Skeletal muscle tissue (tissue), 3 donors: ENCODE measurements at regions not wholly inside any gene's neighbourhood (a gene's known extent, or its start where the extent isn't known, plus 50 kb on each side); places are given as distances from the start of the nearest gene placed in this dataset.
A peak's percentile ranks its signal among the peaks of the same experiment; 100 is the strongest.

ENCODE experiments used
- H3K27ac ChIP-seq: one replicate; pipeline ENCODE4 v1.7.0; 2013; ENCODE audit warnings: mild to moderate bottlenecking, low read depth, low read length, inconsistent platforms
- H3K27me3 ChIP-seq, 3 donors: one replicate each; pipeline ENCODE4 v1.7.0; 2013; ENCODE audit warnings: low read length in 3 of 3; ENCODE audit not compliant: control insufficient read depth in 3 of 3, insufficient read depth in 3 of 3
- H3K36me3 ChIP-seq, 3 donors: one replicate each; pipeline ENCODE4 v1.7.0; 2013; ENCODE audit warnings: low read length in 3 of 3; ENCODE audit not compliant: control insufficient read depth in 3 of 3, insufficient read depth in 3 of 3
- H3K4me1 ChIP-seq, 3 donors: one replicate each; pipeline ENCODE4 v1.7.0; 2013; ENCODE audit warnings: low read length in 3 of 3, mild to moderate bottlenecking in 3 of 3; ENCODE audit not compliant: control insufficient read depth in 3 of 3, insufficient read depth in 3 of 3
- H3K4me3 ChIP-seq, 3 donors: one replicate each; pipeline ENCODE4 v1.7.0; 2013; ENCODE audit warnings: low read length in 3 of 3
- H3K9ac ChIP-seq, 3 donors: one replicate each; pipeline ENCODE4 v1.7.0; 2013; ENCODE audit warnings: low read length in 3 of 3, mild to moderate bottlenecking in 3 of 3, moderate library complexity in 2 of 3, low read depth in 1 of 3
- H3K9me3 ChIP-seq, 3 donors: one replicate each; pipeline ENCODE4 v1.7.0; 2013; ENCODE audit warnings: low read length in 3 of 3; ENCODE audit not compliant: control insufficient read depth in 3 of 3
- donor health status: Osteomylitis.

- no peaks in the 10 kb centered on the region for H3K36me3 ChIP-seq
- H3K27ac ChIP-seq, result no peak overlapping the region
These were observed 168.7 kb upstream of the ITGB1 start for GRCh38 chr10:33126742-33127141.

GRCh38 chr10:33125522-33126517, 167.8 kb upstream of the ITGB1 start:
- H3K27ac ChIP-seq, result peak overlapping the region; percentile 56
- peaks cover 7 to 12% (median 9%) of the 10 kb centered on the region in 3 donors for H3K4me1 ChIP-seq
- H3K9me3 ChIP-seq, result no peaks in the 10 kb centered on the region
- H3K4me3 ChIP-seq, result no peak overlapping the region
- H3K9ac ChIP-seq, result no peak overlapping the region
- H3K36me3 ChIP-seq, result no peaks in the 10 kb centered on the region
- no peaks in the 10 kb centered on the region for H3K27me3 ChIP-seq

More at GRCh38 chr10:33126742-33127141, 168.7 kb upstream of the ITGB1 start:
- Histone ChIP-seq H3K4me3 (no peak overlapping the region), H3K9ac (no peak overlapping the region), H3K4me1 (peaks cover 7 to 12% (median 9%) of the 10 kb centered on the region in 3 donors), H3K27me3 (no peaks in the 10 kb centered on the region), H3K9me3 (no peaks in the 10 kb centered on the region)

- no peaks in the 10 kb centered on the region for H3K36me3 ChIP-seq
- no peak overlapping the region for H3K4me3 ChIP-seq
- peak overlapping the region; percentile 56 for H3K27ac ChIP-seq
- no peaks in the 10 kb centered on the region for H3K27me3 ChIP-seq
- H3K9ac ChIP-seq, result no peak overlapping the region
- H3K9me3 ChIP-seq, result no peaks in the 10 kb centered on the region
- H3K4me1 ChIP-seq, result peaks cover 6 to 12% (median 7%) of the 10 kb centered on the region in 3 donors
These were observed 167.1 kb upstream of the ITGB1 start for GRCh38 chr10:33125111-33125510.

- Histone ChIP-seq H3K27ac (no peak overlapping the region), H3K9ac (no peak overlapping the region), H3K9me3 (no peaks in the 10 kb centered on the region), H3K4me3 (no peak overlapping the region), H3K27me3 (no peaks in the 10 kb centered on the region), H3K4me1 (peaks cover 3 to 12% (median 7%) of the 10 kb centered on the region in 3 donors), H3K36me3 (no peaks in the 10 kb centered on the region)
These were observed 165.7 kb upstream of the ITGB1 start for GRCh38 chr10:33123680-33124079.

GRCh38 chr10:33122014-33122809, 164.2 kb upstream of the ITGB1 start:
- Histone ChIP-seq H3K9ac (no peak overlapping the region), H3K27me3 (no peaks in the 10 kb centered on the region), H3K27ac (no peak overlapping the region), H3K9me3 (no peaks in the 10 kb centered on the region), H3K4me3 (no peak overlapping the region), H3K36me3 (no peaks in the 10 kb centered on the region), H3K4me1 (peaks cover 3 to 12% (median 7%) of the 10 kb centered on the region in 3 donors)

- H3K9ac ChIP-seq, result no peak overlapping the region
- no peaks in the 10 kb centered on the region for H3K9me3 ChIP-seq
- H3K36me3 ChIP-seq, result no peaks in the 10 kb centered on the region
- H3K27ac ChIP-seq, result no peak overlapping the region
- no peaks in the 10 kb centered on the region for H3K27me3 ChIP-seq
- H3K4me3 ChIP-seq, result no peak overlapping the region
- H3K4me1 ChIP-seq, result peaks cover 3 to 7% (median 3%) of the 10 kb centered on the region in 3 donors
These were observed 162.7 kb upstream of the ITGB1 start for GRCh38 chr10:33120700-33121099.

- Histone ChIP-seq H3K36me3 (no peaks in the 10 kb centered on the region), H3K27me3 (no peaks in the 10 kb centered on the region), H3K4me1 (peaks cover 0 to 3% (median 3%) of the 10 kb centered on the region in 3 donors), H3K27ac (no peak overlapping the region), H3K9ac (no peak overlapping the region), H3K9me3 (no peaks in the 10 kb centered on the region), H3K4me3 (no peak overlapping the region)
These were observed 162.2 kb upstream of the ITGB1 start for GRCh38 chr10:33120275-33120674.

- Histone ChIP-seq H3K9me3 (no peaks in the 10 kb centered on the region), H3K27ac (no peak overlapping the region), H3K4me3 (no peak overlapping the region), H3K4me1 (peaks cover 0 to 10% (median 0%) of the 10 kb centered on the region in 3 donors), H3K36me3 (no peaks in the 10 kb centered on the region), H3K27me3 (no peaks in the 10 kb centered on the region), H3K9ac (no peak overlapping the region)
These were observed 159.8 kb upstream of the ITGB1 start for GRCh38 chr10:33117816-33118215.

GRCh38 chr10:33117230-33117629, 159.2 kb upstream of the ITGB1 start:
- no peak overlapping the region for H3K27ac ChIP-seq
- no peaks in the 10 kb centered on the region for H3K27me3 ChIP-seq
- H3K4me3 ChIP-seq, result no peak overlapping the region
- H3K36me3 ChIP-seq, result no peaks in the 10 kb centered on the region
- no peaks in the 10 kb centered on the region for H3K9me3 ChIP-seq
- H3K4me1 ChIP-seq, result peaks cover 0 to 10% (median 0%) of the 10 kb centered on the region in 3 donors
- no peak overlapping the region for H3K9ac ChIP-seq
